HS-5 (cell line): ENCODE measurements at regions not wholly inside any gene's neighbourhood (a gene's known extent, or its start where the extent isn't known, plus 50 kb on each side); places are given as distances from the start of the nearest gene placed in this dataset.
"Not testable (repeated sequence)": the region's sequence is repeated elsewhere in the genome, so short reads cannot be mapped to it uniquely, and the experiment has no call there.

Experiments
- DNase-seq: peaks from one replicate; pipeline ENCODE4 v3.0.0-alpha.2; 2012; ENCODE audit warnings: low read depth

DNA sequence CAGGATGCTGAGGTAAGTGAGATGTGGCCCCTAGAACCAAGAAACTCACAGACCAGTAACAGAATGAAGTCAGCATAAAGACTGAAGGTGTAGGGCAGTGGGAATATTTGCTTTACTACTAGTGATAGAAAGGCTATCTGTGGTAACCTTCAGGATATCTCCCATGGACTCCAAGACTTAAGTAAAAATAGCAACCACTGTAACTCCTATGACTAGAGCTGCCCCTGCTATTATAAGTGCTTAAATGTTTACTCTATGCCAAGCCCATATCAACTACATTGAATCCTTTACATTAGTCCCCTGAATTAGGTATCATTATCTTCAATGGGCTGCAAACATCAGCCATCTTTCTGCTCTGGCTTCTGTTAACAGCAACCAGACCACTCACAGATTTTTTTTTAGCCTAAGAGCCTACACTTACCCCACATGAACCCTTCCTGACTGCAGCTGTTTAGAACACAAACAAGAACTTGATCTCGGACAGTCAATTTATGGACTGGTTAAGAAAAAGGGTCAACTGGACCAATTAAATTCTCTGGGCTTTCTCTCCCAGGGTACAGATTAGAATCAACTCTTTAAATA lies 335.1 kb upstream of the API5 start:
- no peak for DNase-seq

DNA sequence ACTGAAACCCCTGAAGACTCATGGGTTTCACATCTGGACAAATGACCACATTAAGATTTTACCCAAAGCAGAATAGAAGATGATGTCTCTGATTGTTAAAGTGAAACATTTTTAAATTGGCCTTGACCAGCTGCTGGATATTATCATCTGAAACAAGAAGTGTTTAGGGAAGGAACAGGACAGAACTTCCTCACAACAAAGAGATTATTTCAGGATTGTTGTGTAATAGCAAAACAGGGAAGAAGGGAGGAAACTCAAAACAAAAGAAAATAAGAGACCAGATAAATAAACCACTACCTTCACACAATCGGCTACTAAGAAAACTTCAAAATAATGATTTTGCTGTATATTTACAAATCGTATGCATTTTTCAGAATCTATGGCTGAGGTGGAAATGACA lies 319.2 kb upstream of the API5 start:
- DNase-seq = no peak

DNA sequence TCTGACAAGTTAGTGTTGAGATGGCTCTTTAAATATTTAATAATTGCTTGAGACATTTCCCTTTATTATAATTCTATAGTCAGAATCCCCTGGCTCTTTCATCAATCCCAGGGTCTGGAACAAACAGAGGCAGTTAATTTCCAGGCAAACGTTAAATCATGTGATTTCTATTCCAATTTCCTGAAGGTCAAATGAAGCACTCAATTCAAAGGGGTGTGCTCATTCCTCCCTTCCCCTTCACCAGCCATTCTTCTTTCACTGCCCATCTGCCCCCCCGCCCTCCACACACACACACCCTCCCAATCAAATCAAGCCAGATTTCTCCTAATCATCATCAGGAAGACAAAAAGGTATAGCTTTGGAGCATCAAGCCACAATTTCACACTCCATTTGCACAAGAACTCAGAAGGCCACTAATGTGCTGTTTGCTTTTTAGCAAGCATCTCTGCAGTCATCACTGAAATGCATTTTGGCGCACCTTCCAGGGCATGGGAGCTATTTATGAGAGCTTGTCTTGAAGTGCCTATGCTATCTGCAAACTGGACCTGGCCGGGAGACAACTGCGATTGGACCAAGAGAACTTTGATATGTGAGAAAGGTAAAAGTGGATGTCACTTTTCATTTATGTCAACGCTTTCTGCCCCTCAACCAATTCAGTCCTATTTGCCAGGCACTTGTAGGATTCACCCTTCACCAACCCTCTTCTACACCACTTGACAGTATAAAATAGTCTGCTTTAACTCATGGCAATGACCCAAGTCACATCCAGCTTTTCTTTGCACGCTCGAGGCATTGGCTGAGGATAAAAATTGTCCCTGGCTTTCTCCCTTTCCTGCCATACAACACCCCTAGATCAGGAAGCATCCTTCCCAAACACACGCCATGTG lies 315.1 kb upstream of the API5 start:
- DNase-seq = no peak

DNA sequence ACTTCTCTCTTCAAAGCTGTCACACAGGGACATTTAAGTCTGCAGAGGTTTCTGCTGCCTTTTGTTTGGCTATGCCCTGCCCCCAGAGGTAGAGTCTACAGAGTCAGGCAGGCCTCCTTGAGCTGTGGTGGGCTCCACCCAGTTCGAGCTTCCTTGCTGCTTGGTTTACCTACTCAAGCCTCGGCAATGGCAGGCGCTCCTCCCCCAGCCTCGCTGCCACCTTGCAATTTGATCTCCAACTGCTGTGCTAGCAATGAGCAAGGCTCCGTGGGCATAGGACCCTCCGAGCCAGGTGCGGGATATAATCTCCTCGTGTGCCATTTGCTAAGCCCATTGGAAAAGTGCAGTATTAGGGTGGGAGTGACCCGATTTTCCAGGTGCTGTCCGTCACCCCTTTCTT lies 306.9 kb upstream of the API5 start:
- not testable (repeated sequence) for DNase-seq

DNA sequence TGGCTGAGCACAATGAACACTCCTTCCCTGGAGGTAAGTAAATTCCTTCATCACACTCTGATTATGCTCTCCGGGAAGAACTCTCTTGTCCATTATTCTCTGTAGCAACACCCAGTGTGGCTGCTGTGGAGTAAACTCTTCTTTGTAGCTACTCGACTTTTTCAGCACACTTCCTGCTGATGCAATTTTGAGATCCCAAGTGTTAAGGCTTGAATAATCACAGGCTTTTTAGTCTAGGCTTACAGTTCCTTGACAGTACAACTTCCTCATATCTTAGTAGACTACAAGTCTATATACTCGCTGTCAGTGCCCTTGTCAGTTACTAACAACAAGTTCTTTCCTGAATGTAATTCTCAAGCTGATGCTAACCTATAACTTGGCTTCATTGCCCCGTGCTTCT lies 301.8 kb upstream of the API5 start:
- no peak for DNase-seq

DNA sequence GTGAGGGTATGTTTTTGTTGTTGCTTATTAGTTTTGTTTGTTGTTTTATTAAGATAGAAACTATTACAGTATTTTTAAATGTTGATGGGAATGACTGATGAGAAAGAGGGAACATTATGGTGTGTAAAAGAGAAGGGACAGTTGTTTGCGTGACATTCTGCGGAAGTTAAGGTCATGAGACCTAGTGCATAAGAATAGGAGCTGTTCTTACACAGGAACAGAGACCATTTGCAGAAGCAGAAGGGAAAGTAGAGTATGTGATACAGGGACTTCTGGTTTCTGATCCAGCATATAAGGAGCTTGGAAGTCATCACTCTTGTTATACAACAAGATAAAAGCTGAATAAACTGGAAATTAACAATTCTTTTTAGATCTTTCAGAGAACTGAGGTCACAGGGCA lies 299.2 kb upstream of the API5 start:
- no peak for DNase-seq

DNA sequence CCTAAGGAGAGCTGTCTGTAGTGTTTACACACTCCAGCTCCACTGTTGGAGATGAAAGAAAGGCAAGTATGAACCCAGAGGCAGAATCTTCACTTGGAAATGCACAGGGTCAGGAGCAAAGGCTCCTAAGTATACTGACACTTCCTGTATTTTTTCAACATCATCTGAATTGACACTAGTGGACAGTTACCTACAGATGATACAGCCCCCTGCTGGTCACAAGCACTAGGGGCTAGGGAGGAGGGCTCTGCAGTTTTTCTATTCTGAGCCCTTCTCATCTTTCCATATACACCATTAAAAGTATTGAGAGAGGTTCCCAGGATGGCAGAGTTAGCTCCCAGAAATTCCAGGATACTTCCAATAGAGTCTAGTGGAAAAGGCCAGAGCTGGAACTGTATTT lies 290.3 kb upstream of the API5 start:
- no peak for DNase-seq

DNA sequence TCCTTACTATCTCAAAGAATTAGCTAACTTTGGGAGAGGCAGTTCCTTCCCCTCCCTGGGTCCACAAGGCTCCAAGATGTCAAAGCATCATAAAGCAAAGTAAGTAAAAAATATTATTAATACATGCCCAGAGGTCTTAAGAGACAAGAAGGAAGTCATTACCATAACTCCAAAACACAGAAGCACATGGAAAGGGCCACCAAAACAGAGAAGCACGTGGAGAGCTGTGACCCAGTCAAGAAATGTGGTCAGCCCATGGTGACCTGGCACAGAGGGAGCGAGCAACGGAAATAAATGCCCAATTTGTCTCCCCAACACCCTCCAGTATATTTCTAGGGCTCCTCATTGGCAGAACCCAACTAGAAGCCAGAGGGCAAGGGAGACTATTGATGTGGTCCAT lies 277.5 kb upstream of the API5 start:
- no peak for DNase-seq

DNA sequence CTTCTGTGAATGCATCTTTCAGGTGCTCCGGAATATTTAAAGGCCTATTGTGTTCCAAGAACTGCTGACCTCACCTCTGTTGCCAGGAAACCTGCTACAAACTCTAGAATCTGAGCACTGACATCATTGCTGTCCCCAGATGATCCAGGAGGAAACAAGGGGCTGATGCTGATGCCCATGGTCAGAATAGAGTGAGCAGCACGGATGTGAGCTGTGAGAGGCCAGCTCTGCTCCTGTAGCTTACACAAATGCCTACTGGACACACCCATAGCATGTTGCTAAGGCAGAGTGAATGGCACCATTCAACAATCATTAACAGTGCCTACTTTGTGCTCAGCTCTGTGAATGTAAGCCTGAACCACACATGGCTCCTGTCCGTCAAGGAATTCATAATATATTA lies 276.7 kb upstream of the API5 start:
- DNase-seq = no peak

DNA sequence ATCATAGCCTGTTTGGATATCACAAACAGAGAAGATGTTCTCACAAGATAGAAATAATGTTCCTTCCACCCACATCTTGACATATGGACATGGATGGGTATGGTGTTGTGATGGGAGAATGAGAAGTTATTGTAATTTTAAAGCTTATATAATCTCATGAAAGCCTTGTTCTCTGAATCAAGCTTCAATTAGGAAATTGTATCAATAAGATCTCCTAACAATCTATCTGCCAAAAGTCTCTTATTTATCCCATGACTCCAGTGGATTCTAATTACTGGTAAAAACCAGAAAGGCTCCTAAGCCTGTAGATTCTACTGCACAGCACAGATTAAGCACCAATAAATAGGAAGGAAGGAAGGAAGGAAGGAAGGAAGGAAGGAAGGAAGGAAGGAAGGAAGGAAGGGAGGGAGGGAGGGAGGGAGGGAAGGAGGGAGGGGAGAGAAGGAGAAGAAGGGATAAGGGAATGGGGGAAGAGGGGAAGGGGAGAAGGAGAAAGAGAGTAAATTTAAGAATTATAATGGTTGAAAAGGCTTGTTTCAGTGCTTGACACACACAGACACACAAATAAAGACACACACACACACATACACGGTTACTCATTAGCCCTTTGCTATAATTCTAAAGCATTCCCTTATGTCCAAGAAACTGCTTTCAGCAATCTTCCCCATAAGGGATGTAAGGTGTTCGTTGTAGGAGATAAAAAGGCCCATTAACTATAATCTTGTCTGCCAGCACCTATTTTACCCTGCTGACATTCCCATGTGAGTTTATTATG lies 258.0 kb upstream of the API5 start:
- DNase-seq = no peak

DNA sequence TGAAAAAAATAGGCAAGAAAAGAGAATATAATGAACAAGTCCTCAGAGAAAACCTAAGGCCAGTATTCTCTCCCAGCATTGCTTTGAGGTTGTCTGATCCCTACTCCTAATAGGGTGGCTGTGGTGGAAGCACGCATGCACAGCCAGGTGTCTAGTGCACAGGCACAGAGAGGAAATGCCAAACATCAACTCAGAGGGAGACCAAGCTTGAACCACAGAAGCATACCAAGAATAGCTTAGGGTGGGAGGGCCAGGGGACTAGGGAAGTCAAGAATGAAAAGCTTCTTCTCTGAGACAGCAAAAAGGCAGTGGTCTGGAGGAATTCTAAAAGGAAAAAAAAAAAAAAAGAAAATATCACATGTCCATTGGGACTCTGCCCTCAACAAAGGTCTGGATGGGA lies 244.1 kb upstream of the API5 start:
- DNase-seq = no peak

DNA sequence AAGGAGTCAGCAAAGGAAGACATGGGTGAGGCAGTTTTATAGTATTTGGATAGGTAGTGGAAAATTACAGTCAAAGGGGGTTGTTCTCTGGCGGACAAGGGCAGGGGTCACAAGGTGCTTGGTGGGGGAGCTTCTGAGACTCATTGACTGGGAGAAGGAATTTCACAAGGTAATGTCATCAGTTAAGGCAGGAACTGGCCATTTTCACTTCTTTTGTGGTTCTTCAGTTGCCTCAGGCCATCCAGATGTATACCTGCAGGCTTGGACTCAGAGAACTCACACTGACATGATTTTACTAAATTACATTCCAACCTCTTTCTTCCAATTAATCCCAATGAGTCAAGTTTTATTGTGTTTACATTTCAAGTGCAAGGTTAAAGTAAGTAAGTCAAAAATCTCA lies 240.5 kb upstream of the API5 start:
- DNase-seq = no peak

DNA sequence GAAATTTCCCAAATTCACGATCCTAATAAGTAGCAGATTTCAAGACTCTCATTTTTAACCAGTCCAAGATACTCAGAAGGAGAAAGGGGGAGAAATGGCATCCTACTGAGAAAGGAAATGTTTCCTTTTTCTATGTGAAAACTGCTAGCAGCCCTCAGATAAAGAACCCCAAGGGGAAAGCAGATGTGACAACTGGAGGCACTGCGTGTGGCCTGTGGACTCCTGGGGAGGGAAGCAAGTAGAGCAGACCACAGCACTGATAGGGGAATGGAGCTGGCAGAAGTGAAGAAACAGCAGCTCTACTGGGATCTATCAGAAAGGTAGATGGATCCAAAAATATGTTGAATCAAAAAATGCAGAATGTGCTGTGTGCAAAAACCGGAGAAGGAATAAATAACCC lies 239.7 kb upstream of the API5 start:
- no peak for DNase-seq

DNA sequence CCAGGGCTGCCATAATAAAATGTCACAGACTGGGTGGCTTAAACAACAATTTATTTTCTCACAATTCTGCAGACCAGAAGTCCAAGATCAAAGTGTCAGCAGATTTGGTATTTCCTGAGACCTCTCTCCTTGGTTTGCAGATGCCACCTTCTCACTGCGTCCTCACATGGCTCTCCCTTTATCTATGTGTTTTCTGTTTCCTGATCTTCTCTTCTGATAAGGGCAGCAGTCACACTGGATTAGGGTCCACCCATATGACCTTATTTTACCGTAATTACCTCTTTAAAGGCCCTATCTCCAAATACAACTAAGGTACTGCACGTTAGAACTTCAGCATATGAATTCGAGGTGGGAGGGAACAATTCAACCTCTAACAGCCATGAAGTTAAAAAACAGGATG lies 238.9 kb upstream of the API5 start:
- DNase-seq = no peak

DNA sequence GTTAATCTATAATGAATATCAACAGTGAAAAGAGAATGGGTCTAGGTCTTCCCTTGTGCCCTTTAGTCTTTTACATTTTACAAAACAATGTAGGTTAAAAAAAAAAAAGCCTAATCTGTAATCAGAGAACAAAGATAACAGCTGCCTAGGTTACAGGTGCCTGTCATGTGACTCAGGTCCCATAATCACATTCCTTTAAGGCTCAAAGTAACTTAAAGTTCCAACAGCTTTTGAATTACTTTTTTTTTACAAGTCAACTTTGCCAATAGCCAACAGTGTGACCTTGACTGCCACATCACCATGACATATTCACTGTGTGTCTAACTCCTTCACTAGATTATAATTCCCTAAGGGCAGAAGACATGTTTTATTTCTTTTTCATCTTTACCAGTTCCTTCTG lies 237.0 kb upstream of the API5 start:
- no peak for DNase-seq

DNA sequence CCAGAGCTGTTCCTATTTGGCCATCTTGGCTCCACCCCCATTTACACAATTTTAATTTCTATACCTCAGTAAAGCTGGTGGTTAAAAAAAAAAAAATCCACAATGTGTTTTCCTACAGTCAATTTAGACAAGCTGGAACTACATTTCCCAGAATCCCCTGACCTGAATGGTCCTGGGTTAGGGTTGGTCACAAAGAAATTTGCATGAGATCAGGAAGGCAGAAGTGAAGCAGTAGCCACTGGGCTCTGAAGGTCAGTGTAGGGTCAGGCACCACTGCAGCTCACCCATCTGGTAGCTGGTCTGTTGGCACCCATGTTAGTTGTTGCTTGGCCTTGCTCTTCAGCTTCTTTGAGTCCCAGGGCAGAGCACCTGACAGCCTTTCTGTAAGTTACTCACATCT lies 210.7 kb upstream of the API5 start:
- DNase-seq = no peak

DNA sequence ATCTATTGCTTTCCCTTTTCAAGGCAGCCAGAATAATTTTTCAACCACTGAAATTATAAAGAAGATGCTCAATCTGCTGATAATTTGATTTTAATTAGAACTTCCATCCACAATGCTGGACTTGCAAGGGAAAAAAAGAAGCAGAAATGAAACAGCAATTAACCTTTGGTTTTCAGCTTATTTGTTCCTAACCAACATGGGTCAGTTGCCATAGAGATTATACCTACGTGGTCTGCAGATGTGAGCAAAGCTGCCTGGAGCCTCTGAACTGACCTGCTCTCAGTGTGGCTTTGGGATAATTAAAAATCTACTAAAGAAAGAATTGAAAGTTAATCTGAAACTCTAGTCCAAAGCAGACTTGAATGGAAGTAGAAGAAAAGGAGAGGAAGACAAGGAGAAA lies 195.7 kb upstream of the API5 start:
- no peak for DNase-seq

DNA sequence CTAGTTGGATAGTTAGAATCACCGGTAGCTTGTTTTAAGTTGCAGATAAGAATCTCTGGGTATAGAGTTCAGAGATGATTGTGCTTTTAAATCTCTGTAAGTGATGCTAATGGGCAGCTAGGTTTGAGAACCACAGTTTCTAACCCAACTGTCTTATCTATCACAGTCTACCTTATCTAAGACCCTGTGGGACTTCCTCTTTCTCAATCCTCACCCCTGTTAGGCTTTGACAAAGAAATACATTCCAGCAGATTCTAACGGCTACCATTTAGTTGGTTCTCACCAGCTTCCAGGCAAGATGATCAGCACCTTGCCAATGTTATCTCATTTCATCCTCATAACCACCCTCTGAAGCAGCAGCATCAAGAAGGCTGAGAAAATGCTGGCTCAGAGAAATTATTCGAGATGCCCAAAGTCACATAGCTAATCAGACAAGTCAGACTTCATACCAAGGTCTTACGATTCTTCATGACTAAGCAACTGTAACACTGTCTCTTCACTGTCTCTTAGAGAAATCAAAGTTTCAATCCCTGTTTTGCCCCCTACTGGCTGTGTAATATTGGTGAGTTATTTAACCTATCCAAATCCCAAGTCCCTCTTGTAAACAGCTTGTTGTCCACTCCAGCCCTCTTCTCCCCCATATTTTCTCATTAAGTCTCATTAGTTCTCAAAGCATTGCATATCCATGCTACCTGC lies 192.4 kb upstream of the API5 start:
- DNase-seq = no peak

DNA sequence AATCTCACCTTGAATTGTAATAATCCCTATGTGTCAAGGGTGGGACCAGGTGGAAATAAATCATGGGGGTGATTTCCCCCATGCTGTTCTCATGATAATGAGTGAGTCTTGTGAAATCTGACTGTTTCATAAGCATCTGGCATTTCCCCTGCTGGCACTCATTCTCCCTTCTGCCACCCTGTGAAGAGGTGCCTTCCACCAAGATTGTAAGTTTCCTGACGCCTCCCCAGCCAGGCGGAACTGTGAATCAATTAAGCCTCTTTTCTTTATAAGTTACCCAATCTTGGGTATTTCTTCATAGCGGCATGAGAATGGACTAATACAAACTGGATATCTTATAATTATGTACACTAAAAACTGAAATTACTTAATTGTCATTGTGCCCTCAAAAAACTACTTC lies 189.2 kb upstream of the API5 start:
- no peak for DNase-seq

DNA sequence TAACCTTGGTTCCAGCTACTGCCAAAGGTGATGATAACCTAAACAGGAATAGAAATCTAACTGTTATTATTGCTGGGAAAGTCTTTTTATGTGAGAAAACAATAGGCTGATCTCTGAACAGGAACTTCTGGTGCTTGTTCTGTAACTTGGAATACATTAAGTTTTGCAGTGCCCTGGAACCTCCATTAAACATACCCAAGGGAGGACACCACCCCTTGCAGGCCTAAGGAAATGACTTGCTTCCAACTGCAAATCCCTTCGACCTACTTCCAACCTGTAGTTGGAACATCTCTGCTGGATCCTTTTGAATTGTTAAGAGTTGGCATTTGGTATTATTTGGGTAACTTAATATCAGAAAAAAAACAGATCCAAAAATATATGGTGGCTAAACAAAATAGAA lies 188.4 kb upstream of the API5 start:
- DNase-seq = no peak

DNA sequence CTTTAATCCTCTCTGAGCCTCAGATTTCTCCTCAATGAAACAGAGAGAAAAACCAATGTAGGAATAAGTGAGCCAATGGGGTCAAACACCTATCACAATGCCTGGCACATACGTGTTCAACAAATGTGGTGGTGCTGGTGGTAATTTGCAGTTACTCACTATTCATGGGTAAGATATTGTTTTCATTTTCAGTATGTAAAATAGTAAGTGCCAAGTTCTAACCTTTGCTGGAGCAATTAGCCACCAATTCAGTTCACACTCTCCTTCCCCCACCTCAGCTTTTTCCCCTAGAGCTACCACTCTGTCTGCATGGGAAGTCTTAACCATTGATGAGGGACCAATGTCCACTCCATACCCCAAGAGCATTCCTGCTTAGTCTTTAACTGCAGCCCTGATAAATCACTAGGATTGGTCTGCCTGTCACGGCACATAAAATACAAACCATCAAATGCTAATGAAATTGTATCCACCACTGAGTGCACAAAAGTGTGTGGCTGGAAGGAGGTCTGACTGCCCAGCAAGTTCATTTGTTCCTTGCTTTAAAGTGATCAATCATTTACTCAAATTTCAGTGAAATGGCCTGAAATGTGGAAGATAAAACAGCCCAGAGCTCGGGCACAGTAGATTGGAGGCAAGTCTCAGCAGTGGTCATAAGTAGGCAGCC lies 187.4 kb upstream of the API5 start:
- DNase-seq = no peak

DNA sequence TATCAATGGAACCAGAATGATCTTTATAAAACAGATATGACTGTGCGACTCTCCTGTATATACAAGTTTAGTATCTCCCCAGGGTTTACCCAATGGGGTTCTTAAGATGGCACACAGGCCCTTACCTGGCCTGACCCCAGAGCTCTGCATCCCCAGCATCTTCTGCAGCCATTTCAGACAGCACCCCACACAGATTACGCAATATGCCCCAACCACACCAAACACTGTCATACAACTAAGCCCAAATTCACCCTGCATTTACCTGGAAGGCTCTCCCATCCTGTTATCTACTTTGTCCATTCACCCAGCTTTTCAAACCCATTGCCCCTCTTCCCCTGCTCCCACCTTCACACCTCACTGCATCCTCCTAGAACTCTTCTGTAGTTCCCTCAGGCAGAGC lies 182.5 kb upstream of the API5 start:
- DNase-seq = no peak
